ENCODE measurements at regions not wholly inside any gene's neighbourhood (a gene's known extent, or its start where the extent isn't known, plus 50 kb on each side); places are given as distances from the start of the nearest gene placed in this dataset.
"Not testable (repeated sequence)": the region's sequence is repeated elsewhere in the genome, so short reads cannot be mapped to it uniquely, and the experiment has no call there.

GRCh38 chr2:65636813-65637483, 204.5 kb upstream of the SPRED2 start:
- no peak for DNase-seq

GRCh38 chr2:65636024-65636423, 203.6 kb upstream of the SPRED2 start:
- no peak for DNase-seq

- no peak for DNase-seq
Measured at GRCh38 chr2:65634304-65634703, 201.9 kb upstream of the SPRED2 start.

GRCh38 chr2:65630643-65631042, 198.2 kb upstream of the SPRED2 start:
- no peak for DNase-seq

- no peak for DNase-seq
Measured at GRCh38 chr2:65628156-65628555, 195.8 kb upstream of the SPRED2 start.

- no peak for DNase-seq
Measured at GRCh38 chr2:65626831-65627230, 194.4 kb upstream of the SPRED2 start.

- no peak for DNase-seq
Measured at GRCh38 chr2:65625982-65626381, 193.6 kb upstream of the SPRED2 start.

GRCh38 chr2:65622951-65623535, 190.6 kb upstream of the SPRED2 start:
- DNase-seq, result no peak

GRCh38 chr2:65622499-65622898, 190.1 kb upstream of the SPRED2 start:
- DNase-seq, result no peak

- DNase-seq, result no peak
Measured at GRCh38 chr2:65620524-65620923, 188.1 kb upstream of the SPRED2 start.

- DNase-seq, result no peak
Measured at GRCh38 chr2:65620026-65620425, 187.6 kb upstream of the SPRED2 start.

- no peak for DNase-seq
Measured at GRCh38 chr2:65615602-65616001, 183.2 kb upstream of the SPRED2 start.

- no peak for DNase-seq
Measured at GRCh38 chr2:65613968-65614555, 181.7 kb upstream of the SPRED2 start.

GRCh38 chr2:65611488-65611887, 179.1 kb upstream of the SPRED2 start:
- DNase-seq, result no peak

- no peak for DNase-seq
Measured at GRCh38 chr2:65608916-65609315, 176.5 kb upstream of the SPRED2 start.

GRCh38 chr2:65608466-65608865, 176.1 kb upstream of the SPRED2 start:
- DNase-seq, result no peak

GRCh38 chr2:65607662-65608305, 175.4 kb upstream of the SPRED2 start:
- DNase-seq, result no peak

- no peak for DNase-seq
Measured at GRCh38 chr2:65605743-65606058, 173.3 kb upstream of the SPRED2 start.

GRCh38 chr2:65605058-65605742, 172.8 kb upstream of the SPRED2 start:
- DNase-seq, result no peak

GRCh38 chr2:65604246-65604645, 171.8 kb upstream of the SPRED2 start:
- no peak for DNase-seq

- no peak for DNase-seq
Measured at GRCh38 chr2:65602603-65603235, 170.3 kb upstream of the SPRED2 start.

GRCh38 chr2:65600871-65601270, 168.5 kb upstream of the SPRED2 start:
- DNase-seq, result not testable (repeated sequence)

GRCh38 chr2:65600351-65600750, 168.0 kb upstream of the SPRED2 start:
- DNase-seq, result not testable (repeated sequence)
